ENCODE measurements at regions not wholly inside any gene's neighbourhood (a gene's known extent, or its start where the extent isn't known, plus 50 kb on each side); places are given as distances from the start of the nearest gene placed in this dataset.

- TF ChIP-seq CTCF (IDR thresholded peaks at IDR 0.05; ENCODE audit: borderline replicate concordance, insufficient read depth, low read depth, low read length), result no peak
- no peak overlapping the region for H3K4me3 ChIP-seq (ENCODE audit: low read depth, low read length)
Observed at GRCh38 chr2:237214030-237214675, 128.5 kb downstream of the COPS8 start.

- no peak for TF ChIP-seq CTCF (IDR thresholded peaks at IDR 0.05; ENCODE audit: borderline replicate concordance, insufficient read depth, low read depth, low read length)
Observed at GRCh38 chr2:237214963-237215362, 129.3 kb downstream of the COPS8 start.

GRCh38 chr2:237217995-237218616, 132.4 kb downstream of the COPS8 start:
- no peak for TF ChIP-seq CTCF (IDR thresholded peaks at IDR 0.05; ENCODE audit: borderline replicate concordance, insufficient read depth, low read depth, low read length)
- no peak overlapping the region for H3K4me3 ChIP-seq (ENCODE audit: low read depth, low read length)

More at GRCh38 chr2:237214963-237215362, 129.3 kb downstream of the COPS8 start:
- no peak overlapping the region for H3K4me3 ChIP-seq (ENCODE audit: low read depth, low read length)

- no peak for TF ChIP-seq CTCF (IDR thresholded peaks at IDR 0.05; ENCODE audit: borderline replicate concordance, insufficient read depth, low read depth, low read length)
- no peak overlapping the region for H3K4me3 ChIP-seq (ENCODE audit: low read depth, low read length)
Observed at GRCh38 chr2:237218756-237219155, 133.1 kb downstream of the COPS8 start.

GRCh38 chr2:237219826-237220225, 134.1 kb downstream of the COPS8 start:
- no peak for TF ChIP-seq CTCF (IDR thresholded peaks at IDR 0.05; ENCODE audit: borderline replicate concordance, insufficient read depth, low read depth, low read length)
- H3K4me3 ChIP-seq (ENCODE audit: low read depth, low read length), result no peak overlapping the region

GRCh38 chr2:237221443-237221842, 135.8 kb downstream of the COPS8 start:
- no peak overlapping the region for H3K4me3 ChIP-seq (ENCODE audit: low read depth, low read length)
- no peak for TF ChIP-seq CTCF (IDR thresholded peaks at IDR 0.05; ENCODE audit: borderline replicate concordance, insufficient read depth, low read depth, low read length)

- no peak for TF ChIP-seq CTCF (IDR thresholded peaks at IDR 0.05; ENCODE audit: borderline replicate concordance, insufficient read depth, low read depth, low read length)
- H3K4me3 ChIP-seq (ENCODE audit: low read depth, low read length), result no peak overlapping the region
Observed at GRCh38 chr2:237222178-237222577, 136.5 kb downstream of the COPS8 start.

Data from GM12875 (cell line).